ENCODE measurements at regions not wholly inside any gene's neighbourhood (a gene's known extent, or its start where the extent isn't known, plus 50 kb on each side); places are given as distances from the start of the nearest gene placed in this dataset.

DNA sequence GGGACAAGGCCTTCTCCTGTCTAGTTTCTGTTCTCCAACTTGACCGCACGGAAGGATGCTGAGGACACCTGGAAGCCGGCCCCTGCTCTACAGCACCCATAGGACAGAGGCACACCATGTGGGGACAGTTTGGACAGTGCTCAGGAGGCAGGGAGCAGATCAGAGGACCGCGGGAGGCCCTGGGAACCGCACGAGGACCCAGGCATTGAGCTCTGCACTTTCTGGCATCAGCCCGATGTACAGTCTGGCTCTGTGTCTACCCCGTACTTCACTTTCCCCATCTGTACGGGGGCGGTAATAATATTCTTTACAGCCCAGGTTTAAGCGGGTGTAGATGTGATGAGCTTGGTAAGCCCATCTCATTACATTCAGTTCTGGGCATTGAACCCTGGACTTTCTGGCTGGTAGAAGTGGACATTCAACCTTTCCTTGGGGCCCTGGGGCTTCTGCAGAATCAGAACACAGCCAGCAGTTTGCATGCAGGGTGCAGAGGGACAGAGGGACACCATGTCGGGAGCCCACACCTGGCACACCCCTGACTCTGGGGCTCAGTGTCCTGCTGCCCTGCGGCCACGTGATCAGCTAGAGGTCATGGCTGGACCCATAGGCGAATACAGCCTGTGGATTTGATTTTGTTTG is 258.7 kb downstream of the SEC14L1 start:
- DNase-seq = no peak

DNA sequence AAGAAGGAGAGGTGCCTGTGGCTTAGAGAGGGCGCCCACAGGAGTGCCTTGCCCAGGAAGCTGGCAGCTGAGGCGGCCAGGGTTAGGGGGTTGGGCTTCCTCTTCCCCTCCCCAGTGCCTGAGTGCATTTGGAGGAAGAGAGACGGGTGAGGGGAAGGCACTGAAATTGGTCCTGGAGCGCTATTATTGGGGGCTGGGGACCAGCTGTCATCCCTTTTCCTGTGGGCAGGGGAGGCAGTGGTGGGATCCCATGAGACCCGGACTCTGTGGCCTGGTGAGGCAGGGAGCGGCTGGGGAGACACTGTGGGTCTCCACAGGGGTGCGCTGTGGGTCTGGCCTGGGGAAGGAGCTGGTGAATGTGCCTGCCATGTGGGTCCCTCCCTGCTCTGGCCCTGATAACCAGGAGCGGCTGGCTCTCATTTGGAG is 259.7 kb downstream of the SEC14L1 start:
- DNase-seq = peak; percentile 65

DNA sequence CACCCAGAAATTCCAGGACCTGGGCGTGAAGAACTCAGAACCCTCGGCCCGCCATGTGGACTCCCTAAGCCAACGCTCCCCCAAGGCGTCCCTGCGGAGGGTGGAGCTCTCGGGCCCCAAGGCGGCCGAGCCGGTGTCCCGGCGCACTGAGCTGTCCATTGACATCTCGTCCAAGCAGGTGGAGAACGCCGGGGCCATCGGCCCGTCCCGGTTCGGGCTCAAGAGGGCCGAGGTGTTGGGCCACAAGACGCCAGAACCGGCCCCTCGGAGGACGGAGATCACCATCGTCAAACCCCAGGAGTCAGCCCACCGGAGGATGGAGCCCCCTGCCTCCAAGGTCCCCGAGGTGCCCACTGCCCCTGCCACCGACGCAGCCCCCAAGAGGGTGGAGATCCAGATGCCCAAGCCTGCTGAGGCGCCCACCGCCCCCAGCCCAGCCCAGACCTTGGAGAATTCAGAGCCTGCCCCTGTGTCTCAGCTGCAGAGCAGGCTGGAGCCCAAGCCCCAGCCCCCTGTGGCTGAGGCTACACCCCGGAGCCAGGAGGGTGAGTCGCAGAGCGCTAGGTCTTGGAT is 261.5 kb downstream of the SEC14L1 start:
- peak; percentile 41 for DNase-seq

DNA sequence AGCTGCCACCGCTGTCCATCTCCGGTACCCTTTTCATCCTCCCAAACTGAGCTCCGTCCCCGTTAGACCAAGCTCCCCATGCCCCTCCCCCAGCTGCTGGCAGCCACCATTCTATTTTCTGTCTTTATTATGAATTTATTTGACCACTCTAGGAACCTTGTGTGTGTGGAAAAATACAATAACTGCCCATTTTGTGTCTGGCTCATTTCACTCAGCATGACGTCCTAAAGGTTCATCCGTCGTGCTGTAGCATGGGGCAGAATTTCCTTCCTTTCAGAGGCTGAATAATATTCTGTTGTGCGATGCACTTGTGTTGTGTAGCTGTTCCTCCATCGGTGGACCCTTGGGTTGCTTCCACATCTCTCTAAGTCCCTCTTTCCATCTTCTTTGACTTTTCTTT is 263.1 kb downstream of the SEC14L1 start:
- no peak for DNase-seq

DNA sequence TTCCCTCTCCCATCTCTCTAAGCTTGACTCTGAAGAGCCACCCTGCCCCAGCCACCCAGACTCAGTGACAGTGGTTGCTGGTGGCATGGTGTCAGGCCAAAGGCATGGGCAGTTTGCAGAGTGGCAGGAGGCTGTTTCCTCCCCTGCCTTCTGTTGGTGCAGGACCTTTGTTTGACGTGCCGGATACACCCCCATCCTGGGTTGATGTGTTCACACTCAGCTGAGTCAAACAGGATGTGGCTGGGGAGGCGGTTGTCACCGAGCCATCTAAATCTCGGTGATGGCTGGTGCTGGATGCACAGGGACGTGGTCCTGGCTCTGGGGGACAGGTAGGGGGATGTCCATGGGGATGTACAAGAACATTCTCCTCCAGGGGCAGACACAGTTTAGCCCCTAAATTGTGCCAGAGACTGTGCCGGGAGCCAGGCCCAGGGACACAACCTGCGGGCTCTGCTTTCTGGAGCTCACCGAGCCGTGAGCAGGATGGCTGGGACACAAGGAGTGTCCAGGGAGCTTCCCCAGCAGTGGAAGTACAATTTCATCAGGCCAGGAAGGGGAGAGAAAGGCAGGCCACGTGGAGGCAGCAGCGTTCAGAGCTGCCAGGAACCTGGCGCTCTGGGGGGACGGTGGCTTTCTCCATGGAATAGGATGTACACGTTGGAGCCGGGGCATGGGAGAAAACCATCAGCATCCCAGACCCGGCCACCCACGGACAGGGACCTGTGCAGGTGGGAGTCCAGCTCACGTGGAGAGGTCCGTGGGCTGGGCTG is 264.2 kb downstream of the SEC14L1 start:
- peak; percentile 82 for DNase-seq

DNA sequence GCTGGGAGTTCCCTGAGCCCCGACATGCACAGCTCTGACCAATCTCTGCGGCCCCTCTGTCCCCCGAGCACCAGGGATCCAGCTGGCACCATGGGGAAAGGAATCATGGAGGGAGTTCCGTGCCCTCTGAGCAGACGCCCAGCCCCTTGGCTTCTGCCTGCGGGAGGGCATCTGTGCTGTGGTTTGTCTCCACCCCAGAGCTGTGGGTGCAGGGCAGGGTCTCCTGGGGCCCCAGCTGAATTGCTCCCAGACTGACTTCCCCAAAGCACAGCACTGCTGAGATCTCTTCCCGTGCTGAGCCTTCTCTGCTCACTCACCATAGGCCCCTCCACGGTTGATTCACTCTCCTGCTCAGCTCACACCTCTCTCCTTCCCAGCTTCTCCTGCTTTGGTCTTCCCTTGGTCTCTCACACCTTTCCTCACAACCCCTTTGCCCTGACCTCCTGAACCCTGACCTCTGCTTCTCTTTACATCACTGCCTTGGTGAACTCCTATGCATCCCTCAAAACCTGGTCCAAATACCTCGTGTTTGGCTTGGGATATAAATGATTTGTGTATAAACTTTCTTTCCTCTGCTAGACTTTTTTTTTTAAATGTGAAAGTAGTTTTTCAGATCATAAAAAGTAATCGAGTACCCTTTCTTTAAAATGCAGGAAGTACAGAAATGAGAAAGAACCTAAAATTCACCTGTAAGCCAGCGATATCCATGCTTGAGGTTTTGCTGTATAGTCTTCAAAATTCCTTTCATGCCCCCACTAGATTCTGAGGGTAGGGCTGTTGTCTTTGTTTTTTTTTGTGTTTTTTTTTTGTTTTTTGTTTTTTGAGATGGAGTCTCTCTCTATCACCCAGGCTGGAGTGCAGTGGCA is 265.3 kb downstream of the SEC14L1 start:
- no peak for DNase-seq

DNA sequence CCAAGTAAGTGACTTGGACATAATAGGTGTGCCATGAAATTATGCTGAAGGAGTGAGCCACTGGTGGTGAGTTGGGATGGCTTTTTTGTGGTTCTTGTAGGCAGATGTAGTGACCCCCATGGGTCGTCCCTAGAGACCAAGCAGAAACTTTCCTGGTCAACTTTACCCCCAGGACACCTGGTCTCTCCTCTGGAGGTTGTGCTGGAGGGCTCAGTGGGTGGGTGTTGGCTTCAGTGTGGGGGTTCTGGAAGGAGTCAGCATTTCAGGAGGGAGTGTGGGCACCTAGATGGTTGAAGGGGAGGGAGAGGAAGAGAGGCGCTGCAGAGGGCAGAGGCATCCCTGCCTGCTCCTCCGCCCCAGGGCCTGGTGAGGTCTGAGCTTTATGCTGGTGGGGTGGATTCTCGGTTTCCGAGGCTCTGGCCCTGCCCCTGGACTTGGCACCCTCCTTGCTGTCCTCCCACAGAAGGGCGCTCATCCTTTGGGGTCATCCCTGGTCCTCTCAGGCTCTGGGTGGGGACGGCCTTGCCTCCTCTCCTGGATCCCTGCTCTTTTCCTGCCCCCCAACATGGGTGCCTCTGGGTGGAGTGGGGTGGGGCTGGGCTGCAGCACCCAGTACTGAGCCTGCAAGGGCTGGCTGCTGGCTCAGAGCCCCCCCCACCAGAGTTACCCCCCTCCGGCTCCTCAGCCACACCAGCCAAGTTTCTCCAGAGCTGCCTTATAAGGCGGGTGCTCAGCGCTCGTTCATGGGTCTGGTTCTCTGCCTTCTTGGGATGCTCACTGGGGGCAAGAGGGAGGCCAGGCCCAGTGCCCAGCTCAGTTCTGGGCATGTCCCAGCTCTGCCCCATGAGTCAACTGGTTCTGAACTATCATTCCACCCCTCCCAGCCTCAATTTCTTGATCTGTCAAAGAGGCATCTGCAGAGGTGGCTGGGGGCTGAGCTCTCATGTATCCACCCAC is 266.8 kb downstream of the SEC14L1 start:
- no peak for DNase-seq

DNA sequence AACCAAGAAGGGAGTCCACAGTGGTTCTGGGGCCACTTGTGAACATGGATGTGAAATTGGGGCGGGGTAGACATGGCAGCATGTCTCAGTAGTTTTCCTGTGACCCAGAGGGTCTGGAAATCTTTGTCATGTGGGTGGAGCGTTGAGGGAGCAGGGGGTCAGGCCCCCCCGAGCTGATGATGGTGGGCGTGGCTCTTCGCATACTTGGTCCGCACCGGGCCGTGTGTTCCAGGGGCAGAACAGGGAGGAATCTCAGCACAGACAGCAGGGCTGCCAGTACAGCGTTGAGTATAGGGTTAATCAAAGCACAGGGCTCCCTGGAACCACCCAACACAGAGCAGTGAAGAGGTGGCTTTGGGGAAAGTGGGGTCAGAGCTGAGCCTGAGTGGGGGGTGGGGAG is 267.5 kb downstream of the SEC14L1 start:
- no peak for DNase-seq

DNA sequence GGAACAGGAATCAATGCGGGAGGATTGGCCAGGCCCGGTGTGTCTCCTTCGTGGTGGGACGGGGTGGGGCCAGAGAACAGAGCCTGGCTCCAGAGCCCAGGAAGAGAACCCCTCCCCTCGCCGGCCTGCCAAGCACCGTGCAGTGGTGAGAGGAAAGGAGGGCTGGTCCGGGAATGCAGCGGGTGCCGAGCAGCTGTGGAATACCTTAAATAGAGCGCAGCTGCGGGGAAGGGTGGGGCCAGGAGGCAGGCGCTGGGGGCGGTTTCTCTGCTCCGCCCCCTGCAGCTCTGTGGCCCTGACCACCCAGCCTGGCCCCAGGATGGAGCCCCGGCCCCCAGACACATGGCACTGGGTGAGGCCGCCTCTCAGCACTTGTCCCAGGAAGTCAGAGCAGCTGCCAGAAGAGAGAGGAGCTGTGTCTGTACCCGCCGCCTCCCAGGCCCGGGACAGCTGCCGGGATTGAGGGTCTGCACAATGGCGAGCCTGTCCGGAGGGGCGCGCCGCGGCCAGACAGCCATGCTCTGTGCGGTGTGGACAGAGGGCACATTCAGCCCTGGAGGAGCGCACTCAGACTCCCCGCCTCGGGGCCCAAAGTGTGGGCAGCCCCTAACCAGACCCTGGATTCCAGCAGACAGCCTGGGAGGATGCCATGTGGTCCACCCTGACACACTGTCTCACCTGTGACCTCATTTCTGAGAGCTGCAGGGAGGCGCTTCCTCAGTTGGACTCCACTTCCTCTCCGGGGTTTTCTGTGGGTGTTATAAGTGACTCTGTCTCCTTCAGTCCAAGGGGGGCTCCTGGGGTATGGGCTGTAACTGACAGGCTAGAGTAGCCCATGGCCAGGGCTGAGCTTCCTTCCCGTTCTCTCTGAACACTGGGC is 268.8 kb downstream of the SEC14L1 start:
- DNase-seq = peak; percentile 80

DNA sequence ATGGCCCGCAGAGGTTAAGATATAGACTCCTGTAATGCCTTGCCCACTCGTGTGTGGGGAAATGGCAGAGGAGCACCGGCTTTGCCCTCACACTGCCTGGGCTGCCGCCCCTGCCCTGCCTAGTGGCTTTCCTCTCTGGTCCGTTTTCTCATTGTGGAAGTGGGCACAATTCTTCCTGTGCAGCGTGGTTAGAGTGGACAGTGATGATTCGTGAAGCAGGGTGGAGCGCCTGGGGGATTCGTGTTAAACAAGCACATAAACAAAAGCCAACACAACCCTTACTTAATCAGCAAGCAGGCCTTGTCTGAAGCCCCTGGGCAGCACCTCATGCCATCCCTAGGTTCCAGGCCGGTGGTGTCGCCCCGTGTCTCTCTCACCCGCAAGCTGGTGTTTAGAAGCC is 269.7 kb downstream of the SEC14L1 start:
- DNase-seq = no peak

DNA sequence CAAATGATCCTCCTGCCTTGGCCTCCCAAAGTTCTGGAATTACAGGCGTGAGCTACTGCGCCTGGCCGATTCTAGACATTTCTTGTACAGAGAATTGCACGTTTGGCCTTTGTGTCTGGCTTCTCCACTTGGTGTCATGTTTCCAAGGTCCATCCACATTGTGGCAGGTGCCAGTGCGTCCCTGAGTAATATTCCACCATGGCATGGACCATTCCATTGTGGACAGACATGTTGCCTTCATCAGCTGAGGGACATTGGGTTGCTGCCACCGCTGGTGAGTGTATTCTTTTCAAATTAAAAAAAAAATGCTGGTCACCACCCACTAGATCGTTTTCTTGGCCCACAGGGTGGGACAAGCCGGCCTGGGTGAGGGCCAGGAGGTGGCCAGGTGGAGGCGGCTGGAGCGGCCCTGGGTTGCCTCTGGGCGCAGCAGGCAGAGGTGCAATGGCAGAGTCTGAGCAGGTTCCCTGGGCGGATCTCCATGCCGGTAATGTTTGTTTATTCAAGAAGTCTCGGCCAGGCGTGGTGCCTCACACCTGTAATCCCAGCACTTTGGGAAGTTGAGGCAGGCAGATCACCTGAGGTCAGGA is 274.1 kb downstream of the SEC14L1 start:
- DNase-seq = no peak

DNA sequence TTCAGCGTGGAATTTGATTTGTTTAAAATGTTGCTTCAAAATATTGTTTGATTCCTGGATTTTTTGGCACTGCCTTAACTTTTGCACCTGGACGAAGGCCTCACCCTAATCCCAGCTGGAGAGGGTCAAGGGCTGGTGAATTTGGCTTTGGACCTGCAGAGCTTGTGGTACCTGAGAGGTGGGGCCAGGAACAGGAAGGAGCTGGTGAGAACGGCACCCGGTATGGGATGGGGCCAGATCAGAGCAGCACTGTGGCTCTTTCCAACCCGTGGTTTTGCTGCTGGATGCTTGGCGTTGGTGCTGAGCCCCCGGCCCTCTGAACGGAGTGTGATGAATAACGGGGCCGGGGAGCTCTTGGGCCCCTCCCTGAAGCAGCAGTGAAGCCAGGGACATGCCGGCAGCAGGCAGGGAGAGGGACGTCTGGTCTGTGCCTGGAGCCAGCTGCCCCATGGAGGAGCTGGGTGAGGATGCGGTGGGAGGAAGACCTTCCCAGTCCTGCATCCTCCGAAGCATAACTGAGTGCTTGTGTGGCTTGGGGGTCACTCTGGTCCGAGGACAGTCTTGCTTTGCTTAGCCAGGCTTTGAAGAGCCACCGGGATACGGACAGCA is 275.4 kb downstream of the SEC14L1 start:
- DNase-seq = no peak

DNA sequence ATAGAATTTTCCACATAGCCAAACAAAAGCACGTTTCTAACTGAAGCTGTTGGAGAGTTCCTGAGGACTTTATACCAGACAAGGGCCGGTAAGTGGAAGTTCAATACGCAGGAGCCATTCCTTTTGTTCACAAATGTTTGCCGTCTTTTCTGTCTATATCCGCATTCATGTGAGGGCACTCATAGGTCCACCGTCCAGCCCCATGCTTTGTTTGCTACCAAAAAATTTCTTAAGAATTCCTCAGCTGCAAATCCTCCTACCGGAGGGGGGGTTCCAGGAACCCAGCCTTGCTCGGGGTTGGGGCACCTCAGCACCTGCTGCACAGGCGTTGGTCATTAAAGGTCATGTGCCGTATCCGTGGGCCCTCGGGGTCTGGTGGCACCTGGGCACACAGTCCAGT is 276.8 kb downstream of the SEC14L1 start:
- no peak for DNase-seq

DNA sequence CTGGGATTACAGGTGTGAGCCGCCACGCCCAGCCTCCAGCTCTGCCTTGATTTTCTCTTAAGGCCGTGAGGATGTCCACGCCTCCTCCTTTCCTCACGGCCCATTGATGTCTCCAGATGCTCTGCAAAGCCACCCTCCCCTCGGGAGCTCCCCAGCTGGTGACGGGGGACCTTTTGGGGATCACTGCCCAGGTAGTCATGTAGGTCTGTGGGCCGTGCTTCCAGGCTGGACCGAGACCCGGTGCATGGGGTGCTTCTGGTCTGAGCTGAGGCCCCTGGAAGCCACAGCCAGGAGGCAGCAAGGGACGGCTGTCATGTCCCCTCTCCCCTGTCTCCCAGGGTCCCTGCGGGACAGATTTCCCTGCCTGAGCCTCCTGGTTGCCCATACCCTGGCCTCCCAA is 277.8 kb downstream of the SEC14L1 start:
- DNase-seq = no peak

DNA sequence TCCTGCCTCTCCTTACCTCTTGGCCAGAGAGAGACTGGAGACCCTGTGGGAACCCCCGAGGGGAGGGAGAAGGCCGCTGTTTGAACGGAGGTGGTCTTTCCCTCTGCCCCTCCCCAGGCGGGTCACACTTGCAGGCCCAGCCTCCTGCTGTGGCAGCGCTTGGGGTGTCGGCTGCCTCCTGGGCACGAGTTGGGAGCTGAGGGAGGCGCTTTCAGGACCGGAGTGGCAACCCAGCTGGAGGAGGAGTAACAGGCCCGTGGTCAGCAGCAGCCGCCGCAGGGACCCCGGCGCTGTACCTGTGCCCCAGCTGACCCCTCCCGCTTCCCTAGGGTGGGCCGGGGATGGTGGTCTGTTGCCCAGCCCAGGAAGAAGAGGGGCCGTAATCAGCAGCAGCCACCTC is 278.3 kb downstream of the SEC14L1 start:
- no peak for DNase-seq

DNA sequence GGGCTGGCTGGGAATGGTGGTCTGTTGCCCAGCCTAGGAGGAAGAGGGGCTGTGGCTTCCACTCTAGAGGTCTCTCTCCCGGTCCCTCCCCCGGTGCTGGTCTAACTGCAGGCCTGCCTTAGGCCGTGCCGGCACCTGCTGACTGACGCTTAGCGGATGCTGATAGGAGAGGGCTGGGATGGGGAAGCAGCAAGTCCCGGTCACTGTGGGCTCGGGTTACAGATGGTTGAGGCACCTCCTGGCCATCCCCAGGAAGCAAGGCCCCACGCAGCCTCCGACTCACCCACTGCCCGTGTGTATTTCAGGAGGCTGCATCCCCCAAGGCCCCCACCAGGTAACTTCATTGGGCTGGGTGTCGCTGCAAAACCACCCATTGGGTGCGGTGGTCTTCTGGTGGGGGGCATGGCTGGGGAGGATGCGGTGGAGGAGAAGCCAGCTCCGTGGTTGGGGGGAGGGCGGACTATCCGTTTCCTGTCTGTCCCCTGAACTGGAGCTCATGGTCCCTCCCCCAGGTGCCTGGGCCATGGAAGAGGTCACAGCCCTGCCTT is 278.9 kb downstream of the SEC14L1 start:
- DNase-seq = peak; percentile 45

DNA sequence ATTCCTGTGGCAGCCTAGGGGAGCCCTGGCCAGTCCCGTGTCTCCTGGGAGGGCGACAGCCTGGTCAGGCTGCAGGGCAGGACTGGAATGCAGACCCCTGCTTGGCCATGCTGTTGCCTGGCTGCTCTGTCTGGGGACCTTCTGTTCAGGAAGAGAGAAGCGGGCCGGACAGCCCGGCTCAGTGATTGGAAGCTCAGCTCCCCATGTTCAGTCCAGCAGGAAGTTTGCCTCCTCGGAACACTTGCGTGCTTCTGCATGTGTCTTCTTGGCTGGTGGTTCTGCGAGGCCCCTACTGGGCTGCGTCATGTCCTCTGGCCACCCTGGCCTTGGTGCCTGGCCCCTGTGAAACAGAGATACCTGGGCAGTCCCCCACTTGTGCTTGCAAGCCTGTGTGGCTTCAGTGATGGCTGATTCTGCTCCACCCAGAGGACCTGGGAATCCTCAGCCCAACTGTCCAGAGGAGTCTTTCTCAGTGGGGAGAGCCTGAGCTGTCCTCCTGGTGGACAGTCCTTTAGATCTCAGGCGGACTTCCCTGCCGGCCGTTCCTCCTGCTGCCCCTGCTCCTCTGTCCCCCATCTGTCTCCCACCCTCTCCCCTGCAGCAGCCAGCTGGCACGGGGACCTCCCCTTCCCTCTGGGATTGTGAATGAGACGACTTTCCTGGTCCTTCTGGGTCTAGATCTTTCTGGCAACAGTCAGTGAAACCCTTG is 279.5 kb downstream of the SEC14L1 start:
- DNase-seq = no peak

DNA sequence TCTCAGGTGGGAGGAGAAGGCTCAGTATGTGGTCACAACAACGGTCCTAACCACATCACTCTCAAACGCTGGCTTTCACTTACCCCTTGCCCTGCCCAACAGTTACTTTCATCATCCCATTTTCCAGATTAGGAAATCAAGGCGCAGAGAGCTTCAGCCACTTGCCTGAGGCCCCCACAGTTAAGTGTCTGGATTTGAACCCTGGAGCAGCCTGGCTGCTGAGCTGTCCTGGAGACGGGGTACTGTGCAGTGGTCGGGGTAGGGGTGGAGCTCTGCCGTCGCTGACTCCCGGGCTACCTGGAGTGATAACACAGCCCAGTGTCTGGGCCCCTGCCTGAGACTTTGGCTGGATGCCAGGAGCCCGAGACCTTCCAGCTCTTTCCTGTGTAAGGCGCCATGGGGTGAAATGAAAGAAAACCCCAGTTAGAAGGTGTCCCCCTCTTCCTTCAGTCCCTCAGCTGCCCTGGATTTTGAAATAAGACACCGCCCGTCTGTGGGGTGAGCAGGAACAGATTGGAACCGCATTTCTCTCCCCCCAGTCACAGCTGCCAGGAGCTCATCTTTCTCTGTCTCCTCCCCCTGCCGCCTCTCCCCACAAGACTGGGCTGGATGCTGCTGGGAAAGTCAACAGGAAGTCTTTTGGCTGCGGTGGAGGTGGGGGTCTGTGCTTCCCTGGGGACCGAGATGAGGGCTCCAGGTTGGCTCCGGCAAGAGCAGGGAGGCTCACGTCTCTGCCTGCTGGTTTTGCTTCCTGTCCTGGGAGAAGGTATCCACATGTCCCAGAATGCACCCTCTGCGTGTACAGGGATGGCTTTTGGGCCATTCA is 280.2 kb downstream of the SEC14L1 start:
- DNase-seq = peak; percentile 96

All from fibroblast of skin of right quadriceps (primary cell).